ENCODE measurements at regions not wholly inside any gene's neighbourhood (a gene's known extent, or its start where the extent isn't known, plus 50 kb on each side); places are given as distances from the start of the nearest gene placed in this dataset.
"Not testable (repeated sequence)": the region's sequence is repeated elsewhere in the genome, so short reads cannot be mapped to it uniquely, and the experiment has no call there.

GRCh38 chr1:232123775-232124659 is 497.4 kb downstream of the DISC1 start:
- no peak overlapping the region for H4K91ac ChIP-seq (ENCODE audit: insufficient read length, low read depth, low read length)
- Mint-ChIP-seq H3K36me3 (ENCODE audit: insufficient read depth in 1 of 3, low read depth in 3 of 3) (peaks cover 26 to 76% (median 72%) of the 10 kb centered on the region in 3 experiments), H3K27me3 (ENCODE audit: low read depth) (no peaks in the 10 kb centered on the region), H3K4me1 (peaks cover 42 to 69% of the 10 kb centered on the region in 2 experiments), H3K4me3 (peak overlapping the region; percentile 65 to 92), H3K9me3 (peaks cover 8 to 15% of the 10 kb centered on the region in 2 experiments), H3K27ac (peak overlapping the region; percentile 2 to 99 (median 99))
- H3K9ac ChIP-seq (ENCODE audit: extremely low read depth, insufficient read length, low read length), result peak overlapping the region; percentile 47
- TF ChIP-seq, protein P1, sequence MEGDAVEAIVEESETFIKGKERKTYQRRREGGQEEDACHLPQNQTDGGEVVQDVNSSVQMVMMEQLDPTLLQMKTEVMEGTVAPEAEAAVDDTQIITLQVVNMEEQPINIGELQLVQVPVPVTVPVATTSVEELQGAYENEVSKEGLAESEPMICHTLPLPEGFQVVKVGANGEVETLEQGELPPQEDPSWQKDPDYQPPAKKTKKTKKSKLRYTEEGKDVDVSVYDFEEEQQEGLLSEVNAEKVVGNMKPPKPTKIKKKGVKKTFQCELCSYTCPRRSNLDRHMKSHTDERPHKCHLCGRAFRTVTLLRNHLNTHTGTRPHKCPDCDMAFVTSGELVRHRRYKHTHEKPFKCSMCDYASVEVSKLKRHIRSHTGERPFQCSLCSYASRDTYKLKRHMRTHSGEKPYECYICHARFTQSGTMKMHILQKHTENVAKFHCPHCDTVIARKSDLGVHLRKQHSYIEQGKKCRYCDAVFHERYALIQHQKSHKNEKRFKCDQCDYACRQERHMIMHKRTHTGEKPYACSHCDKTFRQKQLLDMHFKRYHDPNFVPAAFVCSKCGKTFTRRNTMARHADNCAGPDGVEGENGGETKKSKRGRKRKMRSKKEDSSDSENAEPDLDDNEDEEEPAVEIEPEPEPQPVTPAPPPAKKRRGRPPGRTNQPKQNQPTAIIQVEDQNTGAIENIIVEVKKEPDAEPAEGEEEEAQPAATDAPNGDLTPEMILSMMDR (conservative IDR thresholded peaks at IDR 0.05), result no peak
- no CpG with 5 or more reads among the region's 9 CpGs for WGBS (ENCODE audit: extremely low coverage, insufficient read length, low lambda C conversion rate)
- H2BK5ac ChIP-seq (ENCODE audit: insufficient read length, low read length), result no peak overlapping the region
- no peak overlapping the region for H3K23ac ChIP-seq (ENCODE audit: insufficient read length, low read depth, low read length)
- H4K20me1 ChIP-seq (ENCODE audit: control insufficient read depth, insufficient read depth, insufficient read length), result no peaks in the 10 kb centered on the region
- no peak overlapping the region for H2BK120ac ChIP-seq (ENCODE audit: low read depth, low read length, poor library complexity, severe bottlenecking)
- no peak overlapping the region for H2AK5ac ChIP-seq (ENCODE audit: insufficient read length, low read length)
- H2BK20ac ChIP-seq (ENCODE audit: low read depth, low read length, poor library complexity, severe bottlenecking), result no peak overlapping the region
- peaks cover 8% of the 10 kb centered on the region; the same call in 1 of the 2 replicates for H3K4me1 ChIP-seq (ENCODE audit: insufficient read depth, low read length)
- no peak overlapping the region for H3K4ac ChIP-seq (ENCODE audit: low read depth, low read length)
- H4K5ac ChIP-seq (ENCODE audit: insufficient read length, low read depth, low read length), result no peak overlapping the region
- H3K4me2 ChIP-seq (ENCODE audit: insufficient read depth, insufficient read length, low read length), result peak overlapping the region; percentile 84
- no peak overlapping the region for H3K14ac ChIP-seq (ENCODE audit: insufficient read depth, low read length)
- peak; percentile 57 for DNase-seq
- H3K27ac ChIP-seq (ENCODE audit: insufficient read length, low read depth, low read length), result peak overlapping the region; percentile 44
- no peak overlapping the region for H2AFZ ChIP-seq (ENCODE audit: low read length)
- no peak overlapping the region for H2BK12ac ChIP-seq (ENCODE audit: insufficient read length, low read depth, low read length)
- H3K9me3 ChIP-seq (ENCODE audit: control insufficient read depth, low read depth, low read length), result no peaks in the 10 kb centered on the region
- H2BK15ac ChIP-seq (ENCODE audit: low read depth, low read length), result no peak overlapping the region
- H3K79me1 ChIP-seq (ENCODE audit: insufficient read depth, low read depth, low read length, poor library complexity, severe bottlenecking), result no peaks in the 10 kb centered on the region
- H3K79me2 ChIP-seq (ENCODE audit: insufficient read depth, low read length), result peaks cover 45% of the 10 kb centered on the region; the same call in 1 of the 2 replicates
- H3K27me3 ChIP-seq (ENCODE audit: insufficient read depth, low read length), result no peaks in the 10 kb centered on the region
- H3K23me2 ChIP-seq (ENCODE audit: insufficient read length, low read depth, low read length, poor library complexity, severe bottlenecking), result no peaks in the 10 kb centered on the region
- no peak overlapping the region for H3K56ac ChIP-seq (ENCODE audit: insufficient read length, low read depth, low read length)
- no peak overlapping the region for H4K8ac ChIP-seq (replicated peaks; ENCODE audit: insufficient read length, low read depth, low read length)
- H3T11ph ChIP-seq (ENCODE audit: low read length), result no peak overlapping the region
- no peak overlapping the region for H3K18ac ChIP-seq (ENCODE audit: insufficient read length, low read depth, low read length)

DNA sequence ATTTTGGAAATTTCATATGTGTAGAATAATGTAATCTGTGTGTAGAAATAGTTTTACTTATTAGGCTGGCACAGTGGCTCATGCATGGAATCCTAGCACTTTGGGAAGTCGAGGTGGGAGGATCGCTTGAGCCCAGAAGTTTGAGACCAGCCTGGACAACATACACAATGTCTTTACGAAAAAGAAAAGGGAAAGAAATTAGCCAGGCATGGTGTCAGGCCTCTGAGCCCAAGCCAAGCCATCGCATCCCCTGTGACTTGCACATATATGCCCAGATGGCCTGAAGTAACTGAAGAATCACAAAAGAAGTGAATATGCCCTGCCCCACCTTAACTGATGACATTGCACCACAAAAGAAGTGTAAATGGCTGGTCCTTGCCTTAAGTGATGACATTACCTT is 491.3 kb downstream of the DISC1 start:
- H3K27ac ChIP-seq (ENCODE audit: insufficient read length, low read depth, low read length), result peak overlapping the region; percentile 84
- Mint-ChIP-seq H3K36me3 (ENCODE audit: insufficient read depth in 1 of 3, low read depth in 3 of 3) (peaks cover 15 to 37% (median 29%) of the 10 kb centered on the region in 3 experiments), H3K4me1 (peaks cover 31 to 38% of the 10 kb centered on the region in 2 experiments), H3K9me3 (peaks cover 9 to 13% of the 10 kb centered on the region in 2 experiments), H3K27ac (peak overlapping the region; percentile 20 to 91 (median 87); a peak in 4 of 7 replicates), H3K4me3 (peak overlapping the region; percentile 96 to 98)
- not testable (repeated sequence) for H4K8ac ChIP-seq (replicated peaks; ENCODE audit: insufficient read length, low read depth, low read length); H3K4me1 ChIP-seq (ENCODE audit: insufficient read depth, low read length); H4K5ac ChIP-seq (ENCODE audit: insufficient read length, low read depth, low read length); H3T11ph ChIP-seq (ENCODE audit: low read length); H3K14ac ChIP-seq (ENCODE audit: insufficient read depth, low read length); H3K9me3 ChIP-seq (ENCODE audit: control insufficient read depth, low read depth, low read length); H3K9ac ChIP-seq (ENCODE audit: extremely low read depth, insufficient read length, low read length); DNase-seq; H2BK12ac ChIP-seq (ENCODE audit: insufficient read length, low read depth, low read length); H3K4ac ChIP-seq (ENCODE audit: low read depth, low read length); H2AFZ ChIP-seq (ENCODE audit: low read length); H3K27me3 ChIP-seq (ENCODE audit: insufficient read depth, low read length); H4K20me1 ChIP-seq (ENCODE audit: control insufficient read depth, insufficient read depth, insufficient read length); H2BK5ac ChIP-seq (ENCODE audit: insufficient read length, low read length); H3K18ac ChIP-seq (ENCODE audit: insufficient read length, low read depth, low read length); H2AK5ac ChIP-seq (ENCODE audit: insufficient read length, low read length); H2BK20ac ChIP-seq (ENCODE audit: low read depth, low read length, poor library complexity, severe bottlenecking); H3K79me1 ChIP-seq (ENCODE audit: insufficient read depth, low read depth, low read length, poor library complexity, severe bottlenecking); H3K23me2 ChIP-seq (ENCODE audit: insufficient read length, low read depth, low read length, poor library complexity, severe bottlenecking); H4K91ac ChIP-seq (ENCODE audit: insufficient read length, low read depth, low read length); H3K27me3 Mint-ChIP-seq (ENCODE audit: low read depth); H3K56ac ChIP-seq (ENCODE audit: insufficient read length, low read depth, low read length); H2BK15ac ChIP-seq (ENCODE audit: low read depth, low read length); H2BK120ac ChIP-seq (ENCODE audit: low read depth, low read length, poor library complexity, severe bottlenecking); H3K23ac ChIP-seq (ENCODE audit: insufficient read length, low read depth, low read length)
- peak overlapping the region; percentile 68 for H3K4me2 ChIP-seq (ENCODE audit: insufficient read depth, insufficient read length, low read length)
- no CpG with 5 or more reads among the region's 4 CpGs for WGBS (ENCODE audit: extremely low coverage, insufficient read length, low lambda C conversion rate)
- H3K79me2 ChIP-seq (ENCODE audit: insufficient read depth, low read length), result peaks cover 12% of the 10 kb centered on the region; the same call in 1 of the 2 replicates
